ENCODE measurements at regions not wholly inside any gene's neighbourhood (a gene's known extent, or its start where the extent isn't known, plus 50 kb on each side); places are given as distances from the start of the nearest gene placed in this dataset.

- no peak for TF ChIP-seq JUND (IDR thresholded peaks at IDR 0.05; ENCODE audit: low read depth)
- DNase-seq (ENCODE audit: low read depth in 1 of 2, low spot score in 1 of 2), result no peak
- in situ Hi-C loops (cut with HindIII; ENCODE audit: low pct_unique_long_range_greater_than_20kb, low sequenced_read_pairs), result no loop called here
Observed at GRCh38 chr11:70624598-70624993, 226.3 kb downstream of the CTTN start.

GRCh38 chr11:70625051-70625450 is 226.7 kb downstream of the CTTN start:
- no peak for DNase-seq (ENCODE audit: low read depth in 1 of 2, low spot score in 1 of 2)
- TF ChIP-seq JUND (IDR thresholded peaks at IDR 0.05; ENCODE audit: low read depth), result no peak
- in situ Hi-C loops (cut with HindIII; ENCODE audit: low pct_unique_long_range_greater_than_20kb, low sequenced_read_pairs), result no loop called here

DNA sequence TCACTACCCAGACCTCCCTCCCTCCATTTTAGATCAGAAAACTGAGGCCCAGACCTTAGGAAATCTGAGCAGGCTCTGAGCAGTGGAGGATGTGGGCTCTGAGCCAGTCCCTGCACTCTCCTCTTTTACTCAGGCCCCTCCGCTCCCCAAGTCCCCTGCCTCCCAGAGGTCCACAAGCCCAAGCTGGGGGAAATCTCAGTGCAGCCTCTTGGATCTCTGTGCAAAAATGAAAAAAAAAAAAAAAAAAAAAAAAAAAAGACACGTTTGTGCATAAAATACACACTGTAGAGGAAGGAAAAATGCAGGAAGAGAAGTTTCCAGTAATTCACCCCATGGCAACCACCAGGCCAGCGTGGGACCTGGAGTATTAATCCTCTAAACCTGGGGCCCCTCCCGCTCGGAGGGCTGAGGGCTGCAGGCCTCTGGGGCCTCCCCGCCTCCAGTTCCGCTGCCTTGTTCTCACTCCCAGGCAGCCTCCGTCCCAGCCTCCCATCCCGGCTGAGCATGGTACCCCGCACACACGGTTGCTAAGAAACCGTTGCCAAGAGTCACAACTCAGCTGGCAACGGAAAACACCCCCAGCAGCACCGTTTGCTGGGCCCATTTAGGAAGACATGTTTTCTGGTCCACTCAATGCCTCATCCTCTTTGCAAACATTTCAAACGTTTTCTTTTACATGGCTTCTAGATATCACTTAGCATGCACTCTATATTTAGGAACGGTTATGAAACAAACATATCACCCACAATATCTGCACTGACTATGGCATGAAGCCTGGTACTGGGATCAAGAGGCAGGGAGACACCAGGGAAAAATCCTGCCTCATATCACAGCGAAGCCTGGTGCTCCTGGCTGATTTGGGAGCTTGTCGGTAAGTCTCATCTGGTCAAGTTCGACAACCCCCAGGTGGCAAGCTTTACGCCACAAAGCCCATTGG is 227.5 kb downstream of the CTTN start:
- TF ChIP-seq JUND (IDR thresholded peaks at IDR 0.05; ENCODE audit: low read depth), result no peak
- in situ Hi-C loops (cut with HindIII; ENCODE audit: low pct_unique_long_range_greater_than_20kb, low sequenced_read_pairs), result no loop called here
- no peak for DNase-seq (ENCODE audit: low read depth in 1 of 2, low spot score in 1 of 2)

GRCh38 chr11:70627219-70627618 is 228.9 kb downstream of the CTTN start:
- in situ Hi-C loops (cut with HindIII; ENCODE audit: low pct_unique_long_range_greater_than_20kb, low sequenced_read_pairs), result no loop called here
- TF ChIP-seq JUND (IDR thresholded peaks at IDR 0.05; ENCODE audit: low read depth), result no peak
- no peak for DNase-seq (ENCODE audit: low read depth in 1 of 2, low spot score in 1 of 2)

GRCh38 chr11:70628176-70628854 is 230.0 kb downstream of the CTTN start:
- no peak for TF ChIP-seq JUND (IDR thresholded peaks at IDR 0.05; ENCODE audit: low read depth)
- in situ Hi-C loops (cut with HindIII; ENCODE audit: low pct_unique_long_range_greater_than_20kb, low sequenced_read_pairs), result no loop called here
- DNase-seq (ENCODE audit: low read depth in 1 of 2, low spot score in 1 of 2), result no peak

- in situ Hi-C loops (cut with HindIII; ENCODE audit: low pct_unique_long_range_greater_than_20kb, low sequenced_read_pairs), result no loop called here
- no peak for DNase-seq (ENCODE audit: low read depth in 1 of 2, low spot score in 1 of 2)
- no peak for TF ChIP-seq JUND (IDR thresholded peaks at IDR 0.05; ENCODE audit: low read depth)
Observed at GRCh38 chr11:70628855-70629844, 230.8 kb downstream of the CTTN start.

- no peak for TF ChIP-seq JUND (IDR thresholded peaks at IDR 0.05; ENCODE audit: low read depth)
Observed at GRCh38 chr11:70630068-70630467, 231.7 kb downstream of the CTTN start.

GRCh38 chr11:70630816-70631623 is 232.7 kb downstream of the CTTN start:
- no peak for DNase-seq (ENCODE audit: low read depth in 1 of 2, low spot score in 1 of 2)
- in situ Hi-C loops (cut with HindIII; ENCODE audit: low pct_unique_long_range_greater_than_20kb, low sequenced_read_pairs), result no loop called here
- TF ChIP-seq JUND (IDR thresholded peaks at IDR 0.05; ENCODE audit: low read depth), result no peak

More at GRCh38 chr11:70630068-70630467, 231.7 kb downstream of the CTTN start:
- in situ Hi-C loops (cut with HindIII; ENCODE audit: low pct_unique_long_range_greater_than_20kb, low sequenced_read_pairs), result no loop called here
- no peak for DNase-seq (ENCODE audit: low read depth in 1 of 2, low spot score in 1 of 2)

DNA sequence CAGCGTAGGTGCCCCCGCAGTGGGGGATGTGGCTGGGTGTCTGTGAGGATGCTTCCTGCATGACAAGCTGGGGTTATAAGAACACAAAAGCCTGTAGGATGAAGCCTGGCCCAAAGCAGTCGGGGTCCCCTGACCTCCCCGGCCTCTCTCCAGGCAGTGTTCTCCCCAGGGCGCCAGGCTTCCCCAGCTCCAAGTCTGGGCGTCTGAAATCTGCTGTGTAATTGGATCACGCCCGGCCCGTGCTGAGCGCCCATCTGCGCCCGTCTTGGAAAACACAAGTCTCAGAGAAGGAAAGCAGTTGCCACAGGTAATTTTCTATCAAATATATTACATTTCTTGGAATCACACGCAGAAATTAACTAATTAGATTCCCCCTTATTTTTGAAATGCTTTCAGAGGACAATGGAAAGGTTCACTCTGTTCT is 233.3 kb downstream of the CTTN start:
- no peak for DNase-seq (ENCODE audit: low read depth in 1 of 2, low spot score in 1 of 2)
- TF ChIP-seq JUND (IDR thresholded peaks at IDR 0.05; ENCODE audit: low read depth), result no peak
- in situ Hi-C loops (cut with HindIII; ENCODE audit: low pct_unique_long_range_greater_than_20kb, low sequenced_read_pairs), result no loop called here

DNA sequence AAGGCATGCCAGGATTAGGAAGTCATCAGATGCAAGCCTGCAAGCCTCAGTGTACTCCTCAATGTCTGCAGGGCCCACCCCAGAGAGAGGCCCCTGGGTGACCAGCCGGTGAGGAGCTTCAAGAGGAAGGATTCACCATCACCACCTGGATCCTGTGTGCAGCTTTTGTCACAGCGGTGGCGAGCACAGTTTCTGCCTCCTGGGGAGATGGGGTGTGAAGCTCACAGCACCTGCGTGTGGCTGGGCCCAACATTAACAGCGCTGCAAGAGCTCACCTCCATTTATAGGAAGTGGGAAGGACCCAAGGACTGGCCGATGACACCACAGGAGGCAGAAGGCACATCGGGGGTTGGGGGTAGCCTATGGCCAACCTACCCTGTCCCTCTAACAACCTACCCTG is 235.3 kb downstream of the CTTN start:
- in situ Hi-C loops (cut with HindIII; ENCODE audit: low pct_unique_long_range_greater_than_20kb, low sequenced_read_pairs), result no loop called here
- no peak for DNase-seq (ENCODE audit: low read depth in 1 of 2, low spot score in 1 of 2)
- no peak for TF ChIP-seq JUND (IDR thresholded peaks at IDR 0.05; ENCODE audit: low read depth)

GRCh38 chr11:70636659-70637058 is 238.3 kb downstream of the CTTN start:
- in situ Hi-C loops (cut with HindIII; ENCODE audit: low pct_unique_long_range_greater_than_20kb, low sequenced_read_pairs), result no loop called here
- DNase-seq (ENCODE audit: low read depth in 1 of 2, low spot score in 1 of 2), result no peak
- no peak for TF ChIP-seq JUND (IDR thresholded peaks at IDR 0.05; ENCODE audit: low read depth)
